Astrocyte (in vitro differentiated cells and primary cell): ENCODE measurements at regions not wholly inside any gene's neighbourhood (a gene's known extent, or its start where the extent isn't known, plus 50 kb on each side); places are given as distances from the start of the nearest gene placed in this dataset.

Experiments
- CTCF ChIP-seq: IDR thresholded peaks from 2 replicates; pipeline ENCODE4 v1.5.1; 2011; ENCODE audit warnings: low read depth, mild to moderate bottlenecking, inconsistent platforms, low read length, moderate library complexity; ENCODE audit not compliant: insufficient read depth
- EZH2 ChIP-seq: IDR thresholded peaks from 2 replicates; pipeline ENCODE4 v1.6.1; 2012; ENCODE audit warnings: mild to moderate bottlenecking, low read length, inconsistent platforms; ENCODE audit not compliant: insufficient read depth

- TF ChIP-seq CTCF (no peak), EZH2 (no peak)
Observed at GRCh38 chr9:32011049-32011448, 373.4 kb upstream of the ACO1 start.
